A549 (cell line): ENCODE measurements at regions not wholly inside any gene's neighbourhood (a gene's known extent, or its start where the extent isn't known, plus 50 kb on each side); places are given as distances from the start of the nearest gene placed in this dataset.

ENCODE experiments used
- CTCF ChIP-seq: fragments of >200 bp; sonication (Bioruptor Twin); formaldehyde crosslinking; IDR thresholded peaks from 3 replicates; pipeline ENCODE4 v1.5.1; 2016
- JUN ChIP-seq, 2 experiments: fragments of >200 bp; sonication (Bioruptor Twin); formaldehyde crosslinking; IDR thresholded peaks; 2 replicates in 1 of 2; 3 replicates in 1 of 2; pipeline ENCODE4 v1.6.1; 2016 to 2017
- KDM1A ChIP-seq: fragments of 200-600 bp; sonication (generic); IDR thresholded peaks from 2 replicates; pipeline ENCODE4 v1.6.1; 2016; ENCODE audit warnings: low read depth, mild to moderate bottlenecking
- PHF8 ChIP-seq: fragments of 200-600 bp; sonication (generic); IDR thresholded peaks from 2 replicates; pipeline ENCODE4 v1.6.1; 2016; ENCODE audit warnings: low read depth, mild to moderate bottlenecking, antibody characterized with exemption, moderate library complexity, borderline replicate concordance
- POLR2A ChIP-seq: IDR thresholded peaks from 2 replicates; pipeline ENCODE4 v1.6.1; 2012; ENCODE audit warnings: mild to moderate bottlenecking, low read length
- RARB ChIP-seq: fragments of 250-450 bp; sonication (Bioruptor Pico); IDR thresholded peaks from 2 replicates; pipeline ENCODE4 v1.8.0; 2021; ENCODE audit warnings: mild to moderate bottlenecking, moderate library complexity

GRCh38 chr6:126118058-126118755, 131.9 kb downstream of the TRMT11 start:
- TF ChIP-seq CTCF (no peak), PHF8 (no peak), RARB (CRISPR knock-in tag) (no peak), KDM1A (no peak), JUN (IDR thresholded peaks at IDR 0.05) (no peak), POLR2A (no peak)
